ENCODE measurements at regions not wholly inside any gene's neighbourhood (a gene's known extent, or its start where the extent isn't known, plus 50 kb on each side); places are given as distances from the start of the nearest gene placed in this dataset.

- no peak for TF ChIP-seq POLR2A (IDR thresholded peaks at IDR 0.05)
- TF ChIP-seq POLR2AphosphoS5 (IDR thresholded peaks at IDR 0.05; ENCODE audit: insufficient read depth in 1 of 2, low read depth in 1 of 2), result no peak
- TF ChIP-seq CTCF (IDR thresholded peaks at IDR 0.05), result no peak
- H3K4me1 ChIP-seq, result peaks cover 10% of the 10 kb centered on the region
- no peaks in the 10 kb centered on the region for H3K9me3 ChIP-seq
- no peak for DNase-seq (ENCODE audit: extremely low spot score in 2 of 2)
- H3K27ac ChIP-seq, result no peak overlapping the region
- H3K4me3 ChIP-seq, result no peak overlapping the region
- H3K27me3 ChIP-seq, result no peaks in the 10 kb centered on the region
- intact Hi-C loops (cut with DNase I), result no loop called here
- no peaks in the 10 kb centered on the region for H3K36me3 ChIP-seq
Measured at GRCh38 chr6:14738933-14739332, 506.9 kb upstream of the JARID2 start.

- TF ChIP-seq POLR2A (IDR thresholded peaks at IDR 0.05) (no peak), CTCF (IDR thresholded peaks at IDR 0.05) (no peak), POLR2AphosphoS5 (IDR thresholded peaks at IDR 0.05; ENCODE audit: insufficient read depth in 1 of 2, low read depth in 1 of 2) (no peak)
- intact Hi-C loops (cut with DNase I), result no loop called here
Measured at GRCh38 chr6:14739827-14740226, 506.0 kb upstream of the JARID2 start.

GRCh38 chr6:14742171-14742570 is 503.7 kb upstream of the JARID2 start:
- TF ChIP-seq POLR2A (IDR thresholded peaks at IDR 0.05) (no peak), POLR2AphosphoS5 (IDR thresholded peaks at IDR 0.05; ENCODE audit: insufficient read depth in 1 of 2, low read depth in 1 of 2) (no peak), CTCF (IDR thresholded peaks at IDR 0.05) (no peak)
- no peaks in the 10 kb centered on the region for H3K36me3 ChIP-seq
- no peaks in the 10 kb centered on the region for H3K27me3 ChIP-seq
- H3K27ac ChIP-seq, result no peak overlapping the region
- DNase-seq (ENCODE audit: extremely low spot score in 2 of 2), result no peak
- intact Hi-C loops (cut with DNase I), result no loop called here
- H3K4me3 ChIP-seq, result no peak overlapping the region
- peaks cover 10% of the 10 kb centered on the region for H3K4me1 ChIP-seq
- no peaks in the 10 kb centered on the region for H3K9me3 ChIP-seq

More at GRCh38 chr6:14739827-14740226, 506.0 kb upstream of the JARID2 start:
- DNase-seq (ENCODE audit: extremely low spot score in 2 of 2), result no peak
- Histone ChIP-seq H3K36me3 (no peaks in the 10 kb centered on the region), H3K9me3 (no peaks in the 10 kb centered on the region), H3K4me3 (no peak overlapping the region), H3K27ac (no peak overlapping the region), H3K4me1 (peaks cover 10% of the 10 kb centered on the region), H3K27me3 (no peaks in the 10 kb centered on the region)

GRCh38 chr6:14742680-14743079 is 503.2 kb upstream of the JARID2 start:
- H3K27ac ChIP-seq, result no peak overlapping the region
- H3K4me1 ChIP-seq, result peaks cover 10% of the 10 kb centered on the region
- no peaks in the 10 kb centered on the region for H3K27me3 ChIP-seq
- H3K9me3 ChIP-seq, result no peaks in the 10 kb centered on the region
- H3K4me3 ChIP-seq, result no peak overlapping the region
- TF ChIP-seq POLR2A (IDR thresholded peaks at IDR 0.05) (no peak), POLR2AphosphoS5 (IDR thresholded peaks at IDR 0.05; ENCODE audit: insufficient read depth in 1 of 2, low read depth in 1 of 2) (no peak), CTCF (IDR thresholded peaks at IDR 0.05) (no peak)
- no peak for DNase-seq (ENCODE audit: extremely low spot score in 2 of 2)
- H3K36me3 ChIP-seq, result no peaks in the 10 kb centered on the region
- intact Hi-C loops (cut with DNase I), result no loop called here

- peak overlapping the region; percentile 34 for H3K27ac ChIP-seq
- DNase-seq (ENCODE audit: extremely low spot score in 2 of 2), result no peak
- H3K4me3 ChIP-seq, result no peak overlapping the region
- intact Hi-C loops (cut with DNase I), result no loop called here
- no peak for TF ChIP-seq POLR2AphosphoS5 (IDR thresholded peaks at IDR 0.05; ENCODE audit: insufficient read depth in 1 of 2, low read depth in 1 of 2)
- no peak for TF ChIP-seq CTCF (IDR thresholded peaks at IDR 0.05)
- no peak for TF ChIP-seq POLR2A (IDR thresholded peaks at IDR 0.05)
- H3K27me3 ChIP-seq, result no peaks in the 10 kb centered on the region
- no peaks in the 10 kb centered on the region for H3K9me3 ChIP-seq
- H3K36me3 ChIP-seq, result no peaks in the 10 kb centered on the region
- peaks cover 10% of the 10 kb centered on the region for H3K4me1 ChIP-seq
Measured at GRCh38 chr6:14743144-14743473, 502.8 kb upstream of the JARID2 start.
